ACC112 (cell line): ENCODE measurements at regions not wholly inside any gene's neighbourhood (a gene's known extent, or its start where the extent isn't known, plus 50 kb on each side); places are given as distances from the start of the nearest gene placed in this dataset.

Experiments used
- H2AFZ ChIP-seq: fragments of 200-600 bp; sonication (generic); one replicate; pipeline ENCODE4 v1.6.0; 2017; ENCODE audit warnings: antibody characterized with exemption, low read length; ENCODE audit not compliant: unreplicated experiment
- H3K27ac ChIP-seq: fragments of 200-600 bp; sonication (generic); 2 replicates; pipeline ENCODE4 v1.5.1; 2014; ENCODE audit warnings: low read depth, mild to moderate bottlenecking, antibody characterized with exemption, low read length, moderate library complexity
- H3K27me3 ChIP-seq: fragments of 200-600 bp; sonication (generic); 2 replicates; pipeline ENCODE4 v1.6.1; 2014; ENCODE audit warnings: mild to moderate bottlenecking, antibody characterized with exemption, low read length, moderate library complexity, mixed read lengths; ENCODE audit not compliant: insufficient read depth
- H3K36me3 ChIP-seq: fragments of 200-600 bp; sonication (generic); 2 replicates; pipeline ENCODE4 v1.6.1; 2016; ENCODE audit warnings: mild to moderate bottlenecking, antibody characterized with exemption, low read length, moderate library complexity, mixed read lengths; ENCODE audit not compliant: insufficient read depth
- H3K4me1 ChIP-seq: fragments of 200-600 bp; sonication (generic); one replicate; pipeline ENCODE4 v1.6.1; 2016; ENCODE audit warnings: low read length, mixed read lengths; ENCODE audit not compliant: insufficient read depth, unreplicated experiment, control insufficient read depth
- H3K4me3 ChIP-seq: fragments of 200-600 bp; sonication (generic); 2 replicates; pipeline ENCODE4 v1.5.1; 2014; ENCODE audit warnings: mild to moderate bottlenecking, low read depth, low read length
- H3K79me2 ChIP-seq: fragments of 200-600 bp; sonication (generic); one replicate; pipeline ENCODE4 v1.6.0; 2016; ENCODE audit warnings: low read length; ENCODE audit not compliant: control insufficient read depth, unreplicated experiment, insufficient read depth

DNA sequence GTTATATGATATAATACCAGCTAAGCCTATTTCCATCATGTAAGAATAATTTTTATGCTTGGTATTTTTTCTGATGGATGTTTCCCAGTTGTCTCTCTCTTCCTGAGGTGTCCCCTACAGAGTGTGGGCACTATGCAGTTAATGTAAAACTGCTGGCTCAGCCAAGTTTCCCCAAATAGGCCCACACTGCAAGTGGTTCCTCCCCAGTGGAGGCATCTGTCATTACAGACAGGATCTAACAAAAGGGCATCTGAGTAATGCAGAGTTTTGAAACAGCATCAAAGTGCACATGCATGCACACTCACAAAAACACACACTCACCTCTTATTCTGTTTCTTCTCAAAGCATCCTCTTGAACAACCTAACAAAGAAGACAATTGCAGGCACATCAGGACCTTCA is 221.0 kb downstream of the VCY1B start:
- no peak overlapping the region for H3K4me3 ChIP-seq
- H3K79me2 ChIP-seq = no peaks in the 10 kb centered on the region
- no peaks in the 10 kb centered on the region for H3K36me3 ChIP-seq
- no peaks in the 10 kb centered on the region for H3K4me1 ChIP-seq
- H3K27me3 ChIP-seq = no peaks in the 10 kb centered on the region
- no peak overlapping the region for H3K27ac ChIP-seq
- no peak overlapping the region for H2AFZ ChIP-seq

- Histone ChIP-seq H3K4me3 (no peak overlapping the region), H3K36me3 (no peaks in the 10 kb centered on the region), H3K79me2 (no peaks in the 10 kb centered on the region), H3K27ac (no peak overlapping the region), H2AFZ (no peak overlapping the region), H3K27me3 (no peaks in the 10 kb centered on the region), H3K4me1 (no peaks in the 10 kb centered on the region)
These were observed 233.5 kb upstream of the NLGN4Y start for GRCh38 chrY:14290656-14291375.

DNA sequence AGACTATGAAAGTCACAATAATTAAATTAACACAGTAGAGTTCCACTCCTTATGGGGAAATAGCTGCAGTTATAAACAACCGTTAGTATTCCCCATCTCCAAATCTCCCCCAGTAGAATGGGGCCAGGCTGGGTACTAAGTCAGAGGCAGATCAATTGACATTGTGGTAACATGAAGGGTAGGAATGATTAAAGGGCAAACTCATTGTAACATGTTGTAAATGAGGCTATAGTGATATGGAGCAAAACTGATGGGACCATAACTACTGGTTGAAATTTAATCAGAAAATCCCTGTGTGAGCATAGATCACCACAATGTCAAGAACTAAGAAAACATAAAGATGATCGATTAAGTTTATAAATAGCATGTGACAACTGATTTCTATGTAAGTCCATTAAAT is 231.9 kb upstream of the NLGN4Y start:
- Histone ChIP-seq H2AFZ (no peak overlapping the region), H3K27me3 (no peaks in the 10 kb centered on the region), H3K27ac (no peak overlapping the region), H3K4me1 (no peaks in the 10 kb centered on the region), H3K79me2 (no peaks in the 10 kb centered on the region), H3K36me3 (no peaks in the 10 kb centered on the region), H3K4me3 (no peak overlapping the region)

DNA sequence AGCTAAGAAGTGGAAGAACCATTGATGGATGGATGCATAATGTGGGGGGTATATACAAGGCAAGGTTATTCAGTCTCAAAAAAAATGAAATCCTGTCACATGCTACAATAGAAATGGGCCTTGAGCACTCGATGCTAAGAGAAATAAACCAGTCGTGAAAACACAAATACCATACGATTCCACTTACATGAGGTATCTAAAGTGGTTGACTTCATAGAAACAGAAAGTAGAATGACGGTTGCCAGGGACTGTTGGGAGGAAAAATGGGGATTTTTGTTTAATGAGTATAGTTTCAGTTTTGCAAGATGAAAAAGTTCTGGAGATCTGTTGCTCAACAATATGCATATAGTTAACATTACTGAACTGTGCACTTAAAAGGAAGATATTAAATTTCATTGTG is 223.6 kb upstream of the NLGN4Y start:
- Histone ChIP-seq H3K36me3 (no peaks in the 10 kb centered on the region), H3K27ac (no peak overlapping the region), H3K27me3 (no peaks in the 10 kb centered on the region), H3K79me2 (no peaks in the 10 kb centered on the region), H3K4me3 (no peak overlapping the region), H2AFZ (no peak overlapping the region), H3K4me1 (no peaks in the 10 kb centered on the region)

DNA sequence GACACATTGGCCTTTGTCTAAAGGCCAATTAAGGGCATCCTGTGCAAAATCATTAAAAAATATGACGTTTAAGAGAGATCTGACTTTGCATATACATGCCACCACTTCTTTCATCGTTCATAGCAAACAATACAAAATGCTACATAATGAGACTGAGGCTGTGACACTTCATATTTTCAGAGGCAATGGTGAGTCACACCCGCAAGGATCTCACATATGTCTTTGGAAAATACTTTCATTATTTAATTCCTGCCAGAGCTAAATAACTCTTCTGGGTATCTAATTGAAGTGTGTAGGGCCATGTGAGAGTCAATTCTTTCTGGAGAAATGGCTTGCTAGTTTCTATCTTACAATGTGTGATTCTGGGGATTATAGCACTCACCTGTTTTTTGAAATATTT is 222.8 kb upstream of the NLGN4Y start:
- H3K36me3 ChIP-seq = no peaks in the 10 kb centered on the region
- no peaks in the 10 kb centered on the region for H3K79me2 ChIP-seq
- H2AFZ ChIP-seq = no peak overlapping the region
- no peak overlapping the region for H3K4me3 ChIP-seq
- no peak overlapping the region for H3K27ac ChIP-seq
- no peaks in the 10 kb centered on the region for H3K27me3 ChIP-seq
- H3K4me1 ChIP-seq = no peaks in the 10 kb centered on the region

- Histone ChIP-seq H3K27me3 (no peaks in the 10 kb centered on the region), H3K36me3 (no peaks in the 10 kb centered on the region), H3K27ac (no peak overlapping the region), H3K4me1 (no peaks in the 10 kb centered on the region), H2AFZ (no peak overlapping the region), H3K4me3 (no peak overlapping the region), H3K79me2 (no peaks in the 10 kb centered on the region)
These were observed 195.5 kb upstream of the NLGN4Y start for GRCh38 chrY:14328677-14329345.

- no peaks in the 10 kb centered on the region for H3K79me2 ChIP-seq
- no peaks in the 10 kb centered on the region for H3K36me3 ChIP-seq
- no peaks in the 10 kb centered on the region for H3K27me3 ChIP-seq
- H3K4me3 ChIP-seq = no peak overlapping the region
- H2AFZ ChIP-seq = no peak overlapping the region
- H3K27ac ChIP-seq = no peak overlapping the region
- H3K4me1 ChIP-seq = no peaks in the 10 kb centered on the region
These were observed 194.0 kb upstream of the NLGN4Y start for GRCh38 chrY:14330362-14330761.

GRCh38 chrY:14339524-14339923 is 184.8 kb upstream of the NLGN4Y start:
- Histone ChIP-seq H3K36me3 (no peaks in the 10 kb centered on the region), H2AFZ (no peak overlapping the region), H3K27ac (no peak overlapping the region), H3K4me1 (no peaks in the 10 kb centered on the region), H3K79me2 (no peaks in the 10 kb centered on the region), H3K27me3 (no peaks in the 10 kb centered on the region), H3K4me3 (no peak overlapping the region)

DNA sequence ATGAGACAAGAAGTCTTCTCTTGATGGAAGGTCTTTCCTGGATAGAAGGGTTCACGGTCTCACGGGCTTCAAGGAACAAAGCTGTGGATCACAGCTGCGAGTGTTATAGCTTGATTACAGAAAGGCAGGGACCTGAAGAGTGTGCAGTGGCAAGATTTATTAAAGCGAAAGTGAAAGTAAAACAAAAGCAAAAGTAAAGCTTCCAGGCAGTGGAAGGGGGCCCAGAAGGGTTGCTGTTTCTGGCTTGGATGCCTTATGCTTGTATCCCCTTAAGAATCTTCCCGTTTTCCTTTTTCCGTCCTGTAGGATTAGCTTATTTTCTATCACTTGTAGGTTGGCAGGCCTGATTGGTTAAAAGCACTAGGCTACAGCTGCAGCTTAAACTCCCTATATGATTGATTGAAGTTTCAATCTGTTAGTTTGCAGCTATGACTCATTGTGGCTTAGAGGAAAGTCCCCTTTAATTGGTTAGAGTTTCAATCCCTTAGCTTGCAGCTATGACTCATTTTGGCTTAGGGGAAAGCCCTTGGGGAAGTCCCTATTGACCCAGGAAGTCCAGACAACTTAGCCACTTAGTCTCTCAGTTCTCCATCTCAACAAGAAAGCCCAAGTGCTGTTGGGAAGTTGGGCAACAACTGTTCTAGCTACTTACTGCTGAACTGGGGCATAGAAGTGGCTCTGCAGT is 183.7 kb upstream of the NLGN4Y start:
- H3K79me2 ChIP-seq = no peaks in the 10 kb centered on the region
- no peaks in the 10 kb centered on the region for H3K36me3 ChIP-seq
- no peak overlapping the region for H3K27ac ChIP-seq
- H3K4me1 ChIP-seq = no peaks in the 10 kb centered on the region
- peak overlapping the region; percentile 40; the same call in 1 of the 2 replicates for H3K4me3 ChIP-seq
- H3K27me3 ChIP-seq = no peaks in the 10 kb centered on the region
- no peak overlapping the region for H2AFZ ChIP-seq

DNA sequence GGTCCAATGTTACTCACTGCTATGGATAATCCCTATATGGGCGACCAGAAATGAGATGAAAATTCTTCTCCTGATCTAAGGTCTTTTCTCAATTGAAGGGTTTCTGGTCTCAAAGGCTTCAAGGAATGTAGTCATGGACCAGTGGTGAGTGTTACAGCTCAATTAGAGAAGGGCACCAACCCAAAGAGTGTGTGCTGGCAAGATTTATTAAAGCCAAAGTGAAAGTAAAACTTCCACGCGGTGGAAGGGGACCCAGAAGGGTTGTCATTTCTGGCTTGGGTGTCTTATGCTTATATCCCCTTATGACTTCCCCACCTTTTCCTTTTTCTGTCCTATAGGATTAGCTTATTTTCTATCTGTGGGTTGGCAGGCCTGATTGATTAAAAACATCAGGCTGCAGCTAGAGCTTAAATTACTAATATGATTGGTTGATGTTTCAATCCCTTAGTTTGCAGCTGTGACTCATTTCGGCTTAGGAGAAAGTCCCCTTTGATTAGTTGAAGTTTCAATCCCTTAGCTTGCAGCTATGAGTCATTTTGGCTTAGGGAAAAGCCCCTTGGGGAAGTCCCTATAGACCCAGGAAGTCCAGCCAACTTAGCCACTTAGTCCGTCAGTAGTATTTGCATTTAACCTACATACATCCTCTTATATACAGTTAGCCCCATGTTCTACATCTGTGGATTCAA is 179.5 kb upstream of the NLGN4Y start:
- Histone ChIP-seq H3K27ac (no peak overlapping the region), H3K36me3 (no peaks in the 10 kb centered on the region), H2AFZ (no peak overlapping the region), H3K79me2 (no peaks in the 10 kb centered on the region), H3K27me3 (no peaks in the 10 kb centered on the region), H3K4me3 (peak overlapping the region; percentile 33; the same call in 1 of the 2 replicates), H3K4me1 (no peaks in the 10 kb centered on the region)
